DOHH2 (cell line): ENCODE measurements at regions not wholly inside any gene's neighbourhood (a gene's known extent, or its start where the extent isn't known, plus 50 kb on each side); places are given as distances from the start of the nearest gene placed in this dataset.

Experiments used
- EZH2phosphoT487 ChIP-seq: fragments of 200-600 bp; sonication (generic); IDR thresholded peaks from 2 replicates; pipeline ENCODE4 v1.6.1; 2017; ENCODE audit warnings: borderline replicate concordance, mild to moderate bottlenecking, antibody characterized with exemption, low read length, moderate library complexity, mixed read lengths
- TF ChIP-seq, protein P1 (sequence below): fragments of 200-600 bp; sonication (generic); IDR thresholded peaks from one replicate; pipeline ENCODE4 v1.5.1; 2014; ENCODE audit warnings: antibody characterized with exemption, mild to moderate bottlenecking, low read depth, low read length; ENCODE audit not compliant: poor library complexity, severe bottlenecking

DNA sequence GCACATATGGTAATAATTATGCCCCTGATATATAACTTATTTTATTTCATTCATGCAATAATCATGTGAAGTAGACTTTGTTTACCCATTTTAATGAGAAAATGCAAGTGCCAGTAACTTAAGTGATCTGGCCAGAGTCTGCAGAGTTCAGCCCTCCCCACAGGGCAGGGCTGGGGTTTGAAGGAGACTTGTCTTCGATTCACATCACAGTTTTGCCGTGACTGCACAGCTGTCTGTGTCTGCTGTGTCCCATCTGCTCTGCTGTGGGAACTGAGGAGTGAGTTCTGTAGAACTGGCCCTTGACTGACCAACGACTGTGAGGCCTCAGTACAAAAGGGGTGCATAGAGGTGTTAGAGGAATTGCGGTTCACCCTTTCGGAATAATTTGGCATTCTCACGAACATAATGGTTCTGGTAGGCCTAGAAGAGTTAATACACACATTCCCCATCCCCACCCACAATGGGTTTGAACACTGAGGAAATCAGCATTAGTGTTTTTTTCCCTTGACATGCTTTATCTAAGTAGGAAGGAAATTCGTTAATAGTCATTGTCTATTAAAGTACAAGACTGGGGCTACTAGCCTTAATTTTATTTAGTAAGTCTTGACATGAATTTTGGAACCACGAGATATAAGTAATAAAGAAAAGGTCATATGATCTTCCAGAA lies 113.6 kb upstream of the MON1B start:
- TF ChIP-seq, protein P1, sequence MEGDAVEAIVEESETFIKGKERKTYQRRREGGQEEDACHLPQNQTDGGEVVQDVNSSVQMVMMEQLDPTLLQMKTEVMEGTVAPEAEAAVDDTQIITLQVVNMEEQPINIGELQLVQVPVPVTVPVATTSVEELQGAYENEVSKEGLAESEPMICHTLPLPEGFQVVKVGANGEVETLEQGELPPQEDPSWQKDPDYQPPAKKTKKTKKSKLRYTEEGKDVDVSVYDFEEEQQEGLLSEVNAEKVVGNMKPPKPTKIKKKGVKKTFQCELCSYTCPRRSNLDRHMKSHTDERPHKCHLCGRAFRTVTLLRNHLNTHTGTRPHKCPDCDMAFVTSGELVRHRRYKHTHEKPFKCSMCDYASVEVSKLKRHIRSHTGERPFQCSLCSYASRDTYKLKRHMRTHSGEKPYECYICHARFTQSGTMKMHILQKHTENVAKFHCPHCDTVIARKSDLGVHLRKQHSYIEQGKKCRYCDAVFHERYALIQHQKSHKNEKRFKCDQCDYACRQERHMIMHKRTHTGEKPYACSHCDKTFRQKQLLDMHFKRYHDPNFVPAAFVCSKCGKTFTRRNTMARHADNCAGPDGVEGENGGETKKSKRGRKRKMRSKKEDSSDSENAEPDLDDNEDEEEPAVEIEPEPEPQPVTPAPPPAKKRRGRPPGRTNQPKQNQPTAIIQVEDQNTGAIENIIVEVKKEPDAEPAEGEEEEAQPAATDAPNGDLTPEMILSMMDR: no peak
- no peak for TF ChIP-seq EZH2phosphoT487
